SK-N-SH (cell line): ENCODE measurements at regions not wholly inside any gene's neighbourhood (a gene's known extent, or its start where the extent isn't known, plus 50 kb on each side); places are given as distances from the start of the nearest gene placed in this dataset.

Source experiments
- CTCF ChIA-PET: fragments of 300-600, 350-600 bp; formaldehyde crosslinking; extraction: SDS; loops from one replicate; lab custom pipeline; 2021; lab: Yijun Ruan, JAX
- POLR2A ChIA-PET: fragments of 350-600 bp; sonication (Branson Sonifier 250); formaldehyde crosslinking; extraction: SDS; loops from one replicate; lab custom pipeline; 2020; ENCODE audit warnings: antibody characterized with exemption, inconsistent platforms; lab: Yijun Ruan, JAX
- DNase-seq: peaks from one replicate; pipeline ENCODE4 v3.0.0; 2012
- H2AFZ ChIP-seq: fragments of 200-600 bp; sonication (generic); 2 replicates; pipeline ENCODE4 v1.8.1; 2016; ENCODE audit warnings: antibody characterized with exemption, mild to moderate bottlenecking, low read depth
- H3F3A ChIP-seq: fragments of 200-600 bp; sonication (generic); replicated peaks from 2 replicates; pipeline ENCODE3; 2016; ENCODE audit warnings: antibody characterized with exemption, mild to moderate bottlenecking; ENCODE audit not compliant: insufficient read depth
- H3K27ac ChIP-seq, 2 experiments: fragments of 200-500 bp in 1 of 2; fragments of 200-600 bp in 1 of 2; sonication (Bioruptor generic) in 1 of 2; sonication (generic), shearing (Covaris generic) in 1 of 2; 2 replicates each; pipeline versions ENCODE4 v1.5.1 to v1.6.1; 2014 to 2016; ENCODE audit warnings: low read depth in 2 of 2, inconsistent platforms in 1 of 2, low read length in 1 of 2, mild to moderate bottlenecking in 1 of 2, mixed read lengths in 1 of 2
- H3K27me3 ChIP-seq: fragments of 200-600 bp; sonication (generic), shearing (Covaris generic); 2 replicates; pipeline ENCODE4 v1.6.1; 2016; ENCODE audit warnings: mixed run types; ENCODE audit not compliant: insufficient read depth
- H3K36me3 ChIP-seq, 2 experiments: fragments of 200-500 bp in 1 of 2; fragments of 200-600 bp in 1 of 2; sonication (Bioruptor generic) in 1 of 2; sonication (generic) in 1 of 2; replicated peaks in 1 of 2; 2 replicates each; pipeline versions ENCODE3 to v1.5.1; 2014 to 2016; ENCODE audit warnings: low read length in 1 of 2, mild to moderate bottlenecking in 1 of 2; ENCODE audit not compliant: insufficient read depth in 2 of 2, control insufficient read depth in 1 of 2
- H3K4me1 ChIP-seq, 2 experiments: fragments of 200-500 bp in 1 of 2; fragments of 200-600 bp in 1 of 2; sonication (Bioruptor generic) in 1 of 2; sonication (generic), shearing (Covaris generic) in 1 of 2; 2 replicates each; pipeline versions ENCODE4 v1.5.1 to v1.6.1; 2014 to 2016; ENCODE audit warnings: low read depth in 1 of 2, low read length in 1 of 2, mixed run types in 1 of 2; ENCODE audit not compliant: insufficient read depth in 2 of 2, control insufficient read depth in 1 of 2
- H3K4me2 ChIP-seq: fragments of 200-600 bp; sonication (generic), shearing (Covaris generic); 2 replicates; pipeline ENCODE4 v1.6.1; 2017; ENCODE audit warnings: mixed run types
- H3K4me3 ChIP-seq, 2 experiments: fragments of 200-500 bp in 1 of 2; fragments of 200-600 bp in 1 of 2; sonication (Bioruptor generic) in 1 of 2; sonication (generic), shearing (Covaris generic) in 1 of 2; 2 replicates each; pipeline versions ENCODE4 v1.5.1 to v1.8.1; 2014 to 2016; ENCODE audit warnings: low read depth in 2 of 2, inconsistent platforms in 1 of 2, low read length in 1 of 2, mild to moderate bottlenecking in 1 of 2, mixed read lengths in 1 of 2, moderate library complexity in 1 of 2
- H3K79me2 ChIP-seq: fragments of 200-600 bp; sonication (generic); 2 replicates; pipeline ENCODE4 v1.8.1; 2017; ENCODE audit warnings: mild to moderate bottlenecking; ENCODE audit not compliant: insufficient read depth
- H3K9ac ChIP-seq: fragments of 200-600 bp; sonication (generic); 2 replicates; pipeline ENCODE4 v1.6.1; 2017; ENCODE audit warnings: mixed run types
- H3K9me2 ChIP-seq: fragments of 200-600 bp; sonication (generic); 2 replicates; pipeline ENCODE4 v1.6.1; 2017; ENCODE audit warnings: mixed run types
- H3K9me3 ChIP-seq: fragments of 200-600 bp; sonication (generic); 2 replicates; pipeline ENCODE4 v1.6.1; 2017; ENCODE audit warnings: mixed run types, mild to moderate bottlenecking, moderate library complexity
- H4K20me1 ChIP-seq: fragments of 200-600 bp; sonication (generic); 2 replicates; pipeline ENCODE4 v1.6.1; 2017; ENCODE audit warnings: mild to moderate bottlenecking, mixed run types; ENCODE audit not compliant: insufficient read depth
- ELF1 ChIP-seq: IDR thresholded peaks from 2 replicates; pipeline ENCODE4 v1.4.0; 2012
- EP300 ChIP-seq, 2 experiments: IDR thresholded peaks; 2 replicates each; pipeline versions ENCODE4 v1.4.0 to v1.6.1; 2012; ENCODE audit warnings: borderline replicate concordance in 1 of 2, low read depth in 1 of 2, low read length in 1 of 2
- EZH2phosphoT487 ChIP-seq: fragments of 200-600 bp; sonication (generic); IDR thresholded peaks from 2 replicates; pipeline ENCODE4 v1.6.1; 2017; ENCODE audit warnings: low read depth, mixed run types, mild to moderate bottlenecking, antibody characterized with exemption, moderate library complexity, borderline replicate concordance
- FOSL2 ChIP-seq: IDR thresholded peaks from 2 replicates; pipeline ENCODE4 v1.4.0; 2012; ENCODE audit warnings: low read depth, mild to moderate bottlenecking, moderate library complexity, borderline replicate concordance
- FOXJ3 ChIP-seq: sonication (generic); formaldehyde crosslinking; IDR thresholded peaks from 2 replicates; pipeline ENCODE4 v1.5.1; 2020; ENCODE audit warnings: mild to moderate bottlenecking, missing genetic modification reagents
- JUND ChIP-seq: IDR thresholded peaks from 2 replicates; pipeline ENCODE4 v1.4.0; 2012
- MEF2A ChIP-seq: IDR thresholded peaks from 2 replicates; pipeline ENCODE4 v1.4.0; 2012; ENCODE audit warnings: low read depth, borderline replicate concordance
- MXI1 ChIP-seq: IDR thresholded peaks from 2 replicates; pipeline ENCODE4 v1.6.1; 2012; ENCODE audit warnings: mild to moderate bottlenecking, low read depth, low read length, improper control_type of control experiment
- NRF1 ChIP-seq: IDR thresholded peaks from 2 replicates; pipeline ENCODE4 v1.6.1; 2012; ENCODE audit warnings: low read depth, mild to moderate bottlenecking, low read length
- POLR2AphosphoS5 ChIP-seq: IDR thresholded peaks from 2 replicates; pipeline ENCODE4 v1.6.1; 2012; ENCODE audit warnings: low read depth, low read length
- RCOR1 ChIP-seq: fragments of 150-350 bp; IDR thresholded peaks from 2 replicates; pipeline ENCODE4 v1.6.1; 2017; ENCODE audit warnings: antibody characterized with exemption, low read length
- RFX5 ChIP-seq: IDR thresholded peaks from 2 replicates; pipeline ENCODE4 v1.6.1; 2012; ENCODE audit warnings: mild to moderate bottlenecking, improper control_type of control experiment, low read length
- RXRA ChIP-seq: IDR thresholded peaks from 2 replicates; pipeline ENCODE4 v1.4.0; 2012; ENCODE audit warnings: low read depth, mild to moderate bottlenecking, borderline replicate concordance
- SIN3A ChIP-seq: IDR thresholded peaks from 2 replicates; pipeline ENCODE4 v1.6.1; 2012; ENCODE audit warnings: low read depth, mild to moderate bottlenecking, low read length, moderate library complexity, borderline replicate concordance
- TEAD4 ChIP-seq: IDR thresholded peaks from 2 replicates; pipeline ENCODE4 v1.4.0; 2012; ENCODE audit warnings: mild to moderate bottlenecking, borderline replicate concordance; ENCODE audit not compliant: insufficient read depth
- YY1 ChIP-seq: IDR thresholded peaks from 2 replicates; pipeline ENCODE4 v1.4.0; 2012; ENCODE audit warnings: low read depth, mild to moderate bottlenecking
- WGBS: methylation state at CpG from one replicate; pipeline ENCODE4 v1.1.6; 2017; ENCODE audit warnings: low lambda C conversion rate; 5-methylcytosine and 5-hydroxymethylcytosine counted together
- TF ChIP-seq, protein P1 (sequence below): IDR thresholded peaks from 2 replicates; pipeline ENCODE4; 2012
- TF ChIP-seq, protein P2 (sequence below): fragments of 200-600 bp; sonication (generic); IDR thresholded peaks from 2 replicates; pipeline ENCODE4 v1.6.1; 2017; ENCODE audit warnings: antibody characterized with exemption, mild to moderate bottlenecking, moderate library complexity
- TF ChIP-seq, protein P3 (sequence below): IDR thresholded peaks from 2 replicates; pipeline ENCODE4 v1.4.0; 2012; ENCODE audit warnings: low read depth, borderline replicate concordance
- TF ChIP-seq, protein P4 (sequence below): IDR thresholded peaks from 2 replicates; pipeline ENCODE4 v1.6.1; 2012; ENCODE audit warnings: mild to moderate bottlenecking, low read depth, low read length, moderate library complexity

DNA sequence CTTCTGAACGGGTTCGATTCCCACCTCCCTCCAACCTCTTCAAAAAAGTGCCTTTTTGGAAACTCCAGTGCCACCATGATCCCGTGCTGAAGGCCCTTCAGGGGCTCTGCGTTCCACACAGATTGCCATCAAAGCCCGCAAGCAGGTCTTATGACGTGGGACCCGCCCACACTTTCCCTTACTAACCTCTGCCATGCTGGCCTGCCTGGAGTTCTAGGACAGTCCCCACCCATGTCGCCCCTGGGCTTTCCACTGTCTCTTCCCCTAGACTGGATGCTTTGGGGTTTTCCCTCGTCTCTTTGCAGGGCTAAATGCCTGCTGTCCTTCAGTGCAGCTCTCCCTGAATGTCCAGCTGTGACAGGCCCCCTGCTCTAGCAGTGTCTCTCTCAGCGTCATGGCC lies 313.7 kb upstream of the ATP10A start:
- CTCF ChIA-PET, result no interaction called here
- Histone ChIP-seq H3K4me3 (no peak overlapping the region), H3K9me2 (no peaks in the 10 kb centered on the region), H4K20me1 (no peaks in the 10 kb centered on the region), H3K79me2 (no peaks in the 10 kb centered on the region), H3K36me3 (no peaks in the 10 kb centered on the region), H3K9ac (no peak overlapping the region), H3K27ac (no peak overlapping the region), H2AFZ (no peak overlapping the region), H3K9me3 (no peaks in the 10 kb centered on the region)
- 38% methylated on average over 10 of the region's 10 CpGs for WGBS
- DNase-seq, result no peak
- no peak for TF ChIP-seq RCOR1
- TF ChIP-seq FOSL2, result no peak
- TF ChIP-seq MEF2A, result no peak
- no peak for TF ChIP-seq YY1
- no peak for TF ChIP-seq ELF1
- TF ChIP-seq, protein P1, sequence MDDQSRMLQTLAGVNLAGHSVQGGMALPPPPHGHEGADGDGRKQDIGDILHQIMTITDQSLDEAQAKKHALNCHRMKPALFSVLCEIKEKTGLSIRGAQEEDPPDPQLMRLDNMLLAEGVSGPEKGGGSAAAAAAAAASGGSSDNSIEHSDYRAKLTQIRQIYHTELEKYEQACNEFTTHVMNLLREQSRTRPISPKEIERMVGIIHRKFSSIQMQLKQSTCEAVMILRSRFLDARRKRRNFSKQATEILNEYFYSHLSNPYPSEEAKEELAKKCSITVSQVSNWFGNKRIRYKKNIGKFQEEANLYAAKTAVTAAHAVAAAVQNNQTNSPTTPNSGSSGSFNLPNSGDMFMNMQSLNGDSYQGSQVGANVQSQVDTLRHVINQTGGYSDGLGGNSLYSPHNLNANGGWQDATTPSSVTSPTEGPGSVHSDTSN, result no peak
- no peak for TF ChIP-seq RFX5
- TF ChIP-seq NRF1, result no peak
- no peak for TF ChIP-seq MXI1
- no peak for TF ChIP-seq RXRA
- TF ChIP-seq, all 33 proteins: peak for 0
- H3K27me3 ChIP-seq, result no peaks in the 10 kb centered on the region
- H3K4me1 ChIP-seq, result no peaks in the 10 kb centered on the region
- no peak overlapping the region for H3K4me2 ChIP-seq
- POLR2A ChIA-PET, result no interaction called here
- no peaks in the 10 kb centered on the region for H3F3A ChIP-seq

DNA sequence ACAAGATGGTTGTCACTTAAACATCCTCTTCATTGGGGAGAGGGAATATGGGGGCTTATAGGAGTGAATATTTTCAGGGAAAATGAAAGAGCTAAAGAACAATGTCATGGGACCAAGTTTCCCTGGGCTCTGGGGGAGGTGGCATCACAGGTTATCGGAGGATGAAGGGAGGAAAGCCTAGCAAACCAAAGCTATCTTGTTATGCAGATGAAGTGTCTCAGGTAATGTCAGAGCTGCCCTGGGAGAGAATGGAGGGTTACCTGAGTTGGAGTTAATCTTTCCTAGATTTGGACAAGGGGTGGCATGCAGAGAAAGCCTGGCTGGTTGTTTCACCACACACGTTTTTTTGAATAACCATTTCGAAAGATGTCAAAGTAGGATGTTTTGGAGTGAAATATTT lies 308.1 kb upstream of the ATP10A start:
- Histone ChIP-seq H3K9ac (no peak overlapping the region), H3K27me3 (no peaks in the 10 kb centered on the region), H3K36me3 (no peaks in the 10 kb centered on the region), H3K4me1 (no peaks in the 10 kb centered on the region), H3K27ac (no peak overlapping the region), H3K4me3 (no peak overlapping the region), H3F3A (no peaks in the 10 kb centered on the region), H3K9me3 (no peaks in the 10 kb centered on the region), H3K9me2 (no peaks in the 10 kb centered on the region), H4K20me1 (no peaks in the 10 kb centered on the region), H3K79me2 (no peaks in the 10 kb centered on the region), H2AFZ (no peak overlapping the region), H3K4me2 (no peak overlapping the region)
- WGBS, result 21% methylated on average over 3 of the region's 3 CpGs
- ChIA-PET POLR2A (no interaction called here), CTCF (no interaction called here)
- no peak for DNase-seq
- no peak for TF ChIP-seq EP300 (IDR thresholded peaks at IDR 0.05; ENCODE audit: borderline replicate concordance in 1 of 2, low read depth in 1 of 2, low read length in 1 of 2)
- no peak for TF ChIP-seq POLR2AphosphoS5
- TF ChIP-seq, protein P2, sequence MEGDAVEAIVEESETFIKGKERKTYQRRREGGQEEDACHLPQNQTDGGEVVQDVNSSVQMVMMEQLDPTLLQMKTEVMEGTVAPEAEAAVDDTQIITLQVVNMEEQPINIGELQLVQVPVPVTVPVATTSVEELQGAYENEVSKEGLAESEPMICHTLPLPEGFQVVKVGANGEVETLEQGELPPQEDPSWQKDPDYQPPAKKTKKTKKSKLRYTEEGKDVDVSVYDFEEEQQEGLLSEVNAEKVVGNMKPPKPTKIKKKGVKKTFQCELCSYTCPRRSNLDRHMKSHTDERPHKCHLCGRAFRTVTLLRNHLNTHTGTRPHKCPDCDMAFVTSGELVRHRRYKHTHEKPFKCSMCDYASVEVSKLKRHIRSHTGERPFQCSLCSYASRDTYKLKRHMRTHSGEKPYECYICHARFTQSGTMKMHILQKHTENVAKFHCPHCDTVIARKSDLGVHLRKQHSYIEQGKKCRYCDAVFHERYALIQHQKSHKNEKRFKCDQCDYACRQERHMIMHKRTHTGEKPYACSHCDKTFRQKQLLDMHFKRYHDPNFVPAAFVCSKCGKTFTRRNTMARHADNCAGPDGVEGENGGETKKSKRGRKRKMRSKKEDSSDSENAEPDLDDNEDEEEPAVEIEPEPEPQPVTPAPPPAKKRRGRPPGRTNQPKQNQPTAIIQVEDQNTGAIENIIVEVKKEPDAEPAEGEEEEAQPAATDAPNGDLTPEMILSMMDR, result no peak
- no peak for TF ChIP-seq EZH2phosphoT487
- TF ChIP-seq, protein P3, sequence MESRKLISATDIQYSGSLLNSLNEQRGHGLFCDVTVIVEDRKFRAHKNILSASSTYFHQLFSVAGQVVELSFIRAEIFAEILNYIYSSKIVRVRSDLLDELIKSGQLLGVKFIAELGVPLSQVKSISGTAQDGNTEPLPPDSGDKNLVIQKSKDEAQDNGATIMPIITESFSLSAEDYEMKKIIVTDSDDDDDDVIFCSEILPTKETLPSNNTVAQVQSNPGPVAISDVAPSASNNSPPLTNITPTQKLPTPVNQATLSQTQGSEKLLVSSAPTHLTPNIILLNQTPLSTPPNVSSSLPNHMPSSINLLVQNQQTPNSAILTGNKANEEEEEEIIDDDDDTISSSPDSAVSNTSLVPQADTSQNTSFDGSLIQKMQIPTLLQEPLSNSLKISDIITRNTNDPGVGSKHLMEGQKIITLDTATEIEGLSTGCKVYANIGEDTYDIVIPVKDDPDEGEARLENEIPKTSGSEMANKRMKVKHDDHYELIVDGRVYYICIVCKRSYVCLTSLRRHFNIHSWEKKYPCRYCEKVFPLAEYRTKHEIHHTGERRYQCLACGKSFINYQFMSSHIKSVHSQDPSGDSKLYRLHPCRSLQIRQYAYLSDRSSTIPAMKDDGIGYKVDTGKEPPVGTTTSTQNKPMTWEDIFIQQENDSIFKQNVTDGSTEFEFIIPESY, result no peak
- TF ChIP-seq, protein P4, sequence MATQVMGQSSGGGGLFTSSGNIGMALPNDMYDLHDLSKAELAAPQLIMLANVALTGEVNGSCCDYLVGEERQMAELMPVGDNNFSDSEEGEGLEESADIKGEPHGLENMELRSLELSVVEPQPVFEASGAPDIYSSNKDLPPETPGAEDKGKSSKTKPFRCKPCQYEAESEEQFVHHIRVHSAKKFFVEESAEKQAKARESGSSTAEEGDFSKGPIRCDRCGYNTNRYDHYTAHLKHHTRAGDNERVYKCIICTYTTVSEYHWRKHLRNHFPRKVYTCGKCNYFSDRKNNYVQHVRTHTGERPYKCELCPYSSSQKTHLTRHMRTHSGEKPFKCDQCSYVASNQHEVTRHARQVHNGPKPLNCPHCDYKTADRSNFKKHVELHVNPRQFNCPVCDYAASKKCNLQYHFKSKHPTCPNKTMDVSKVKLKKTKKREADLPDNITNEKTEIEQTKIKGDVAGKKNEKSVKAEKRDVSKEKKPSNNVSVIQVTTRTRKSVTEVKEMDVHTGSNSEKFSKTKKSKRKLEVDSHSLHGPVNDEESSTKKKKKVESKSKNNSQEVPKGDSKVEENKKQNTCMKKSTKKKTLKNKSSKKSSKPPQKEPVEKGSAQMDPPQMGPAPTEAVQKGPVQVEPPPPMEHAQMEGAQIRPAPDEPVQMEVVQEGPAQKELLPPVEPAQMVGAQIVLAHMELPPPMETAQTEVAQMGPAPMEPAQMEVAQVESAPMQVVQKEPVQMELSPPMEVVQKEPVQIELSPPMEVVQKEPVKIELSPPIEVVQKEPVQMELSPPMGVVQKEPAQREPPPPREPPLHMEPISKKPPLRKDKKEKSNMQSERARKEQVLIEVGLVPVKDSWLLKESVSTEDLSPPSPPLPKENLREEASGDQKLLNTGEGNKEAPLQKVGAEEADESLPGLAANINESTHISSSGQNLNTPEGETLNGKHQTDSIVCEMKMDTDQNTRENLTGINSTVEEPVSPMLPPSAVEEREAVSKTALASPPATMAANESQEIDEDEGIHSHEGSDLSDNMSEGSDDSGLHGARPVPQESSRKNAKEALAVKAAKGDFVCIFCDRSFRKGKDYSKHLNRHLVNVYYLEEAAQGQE, result no peak
- no peak for TF ChIP-seq TEAD4
- no peak for TF ChIP-seq RCOR1
- no peak for TF ChIP-seq JUND
- TF ChIP-seq FOXJ3 (CRISPR knock-in tag), result no peak
- no peak for TF ChIP-seq SIN3A
- TF ChIP-seq MEF2A, result no peak
